Heart right ventricle (tissue), 16 donors: ENCODE measurements at regions not wholly inside any gene's neighbourhood (a gene's known extent, or its start where the extent isn't known, plus 50 kb on each side); places are given as distances from the start of the nearest gene placed in this dataset.

Source experiments
- ATAC-seq, 8 donors: fragments of 200-7000 bp; cut with Tn5 transposase; one replicate each; pipeline ENCODE4 v1.9.1; 2020; ENCODE audit warnings: mild to moderate bottlenecking in 8 of 8, moderate library complexity in 8 of 8, moderate number of reproducible peaks in 1 of 8
- DNase-seq, 2 donors: peaks; one replicate each; pipeline ENCODE4 v3.0.0-alpha.2; 2020
- H3K27ac ChIP-seq, 10 donors: fragments of 200-600 bp; sonication (generic) in 2 of 10; one replicate each; pipeline versions ENCODE4 v1.5.0 to v1.8.0; 2020 to 2022; ENCODE audit warnings: mild to moderate bottlenecking in 3 of 10
- H3K27me3 ChIP-seq, 7 donors: fragments of 200-600 bp; one replicate each; pipeline ENCODE4 v1.8.0; 2021 to 2022; ENCODE audit warnings: mild to moderate bottlenecking in 2 of 7
- H3K36me3 ChIP-seq, 9 donors: fragments of 200-600 bp; sonication (generic) in 1 of 9; one replicate each; pipeline versions ENCODE4 v1.5.0 to v1.8.0; 2020 to 2022; ENCODE audit warnings: mild to moderate bottlenecking in 2 of 9
- H3K4me1 ChIP-seq, 9 donors: fragments of 200-600 bp; sonication (generic) in 1 of 9; one replicate each; pipeline versions ENCODE4 v1.5.0 to v1.8.0; 2020 to 2022; ENCODE audit warnings: mild to moderate bottlenecking in 4 of 9
- H3K4me3 ChIP-seq, 10 donors: fragments of 200-600 bp; sonication (generic) in 2 of 10; one replicate each; pipeline versions ENCODE4 v1.5.0 to v1.8.0; 2020 to 2022; ENCODE audit warnings: mild to moderate bottlenecking in 7 of 10, moderate library complexity in 2 of 10
- H3K9me3 ChIP-seq, 11 donors: fragments of 200-600 bp in 10 of 11; sonication (generic) in 2 of 11; one replicate each; pipeline versions ENCODE4 v1.5.0 to v1.8.0; 2013 to 2022; ENCODE audit warnings: mild to moderate bottlenecking in 2 of 11, control low read depth in 1 of 11, moderate library complexity in 1 of 11
- WGBS, 2 donors: extraction: QIAGEN DNeasy Blood & Tissue Kit; methylation state at CpG; one replicate each; pipeline ENCODE4 v1.1.7; 2013; ENCODE audit warnings: inconsistent platforms in 1 of 2; 5-methylcytosine and 5-hydroxymethylcytosine counted together
- intact Hi-C, 10 donors: fragments of 100-400 bp; cut with DNase I; formaldehyde crosslinking; loops; one replicate each; pipeline versions ENCODE4 v1.11.1 to v1.14.2; 2022
- TF ChIP-seq, protein P1 (sequence below), 9 donors: fragments of 200-600 bp; sonication (generic) in 2 of 9; IDR thresholded peaks; one replicate each; pipeline versions ENCODE4 v1.5.0 to v1.8.0; 2021 to 2022; ENCODE audit warnings: antibody characterized with exemption in 9 of 9, mild to moderate bottlenecking in 5 of 9, moderate library complexity in 1 of 9
- donor health status: Arrhythmogenic right ventricular cardiomyopathy.
- donor health status: ischemic (EF 13 %, LVEDD 7.1; RV severe dilation, severe dysfunction).
- donor health status: healthy with polysubstance abuse.
- donor health status: DM: no; HTN: yes; CAD: no.
- donor health status: DM: no; HTN: no; CAD: no.
- donor health status: ischemic (EF 25% LVEDD 6.9; RV normal size, moderate dysfunction).
- donor health status: ischemic (EF 25% LVEDD 5.7; RV mildly dilated, moderate dysfunction).
- donor health status: healthy.
- donor health status: DM: yes; HTN: yes; CAD: no.
- donor health status: Ischemic cardiomyopathy.
- donor health status: ischemic (EF 35%, LVEDD 5.7; RV mildly dilated, moderate dysfunction).
- donor health status: nonischemic (EF 11% LVEDD 7.7; RV severe dilation, severe dysfunction).
- donor health status: DM: yes; HTN: yes; CAD: no.
- donor health status: PGD.
- donor health status: ischemic (EF 29% LVEDD 5.4; RV normal size, mild dysfunction).
- donor health status: nonischemic (EF 23%, LVEDD 6.1; RV moderate dilation, normal function).

DNA sequence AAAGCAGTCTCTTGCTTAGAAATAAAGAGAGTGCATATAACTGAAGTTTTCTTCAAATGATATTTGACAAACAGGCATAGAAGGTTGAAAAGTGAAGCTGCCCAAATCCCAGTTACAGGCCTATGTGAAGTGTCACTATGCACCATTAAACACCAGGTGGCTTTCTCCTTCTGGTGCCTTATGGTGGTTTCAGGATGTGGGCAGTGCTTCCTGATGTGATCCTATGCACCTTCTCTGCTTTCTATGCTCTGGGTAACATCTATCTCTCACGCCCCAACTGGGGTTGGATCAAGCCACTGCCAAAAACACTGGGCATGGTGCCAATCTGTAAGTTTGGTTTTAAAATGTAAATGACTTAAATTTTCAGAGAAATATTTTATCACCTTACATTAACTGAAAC is 744.7 kb downstream of the TUSC7 start:
- 55 to 66% methylated on average over 1 of the region's 1 CpG for WGBS, 2 donors
- H3K27me3 ChIP-seq: no peaks in the 10 kb centered on the region
- DNase-seq: no peak
- intact Hi-C loops: no loop called here
- no peak overlapping the region for H3K4me3 ChIP-seq
- TF ChIP-seq, protein P1, sequence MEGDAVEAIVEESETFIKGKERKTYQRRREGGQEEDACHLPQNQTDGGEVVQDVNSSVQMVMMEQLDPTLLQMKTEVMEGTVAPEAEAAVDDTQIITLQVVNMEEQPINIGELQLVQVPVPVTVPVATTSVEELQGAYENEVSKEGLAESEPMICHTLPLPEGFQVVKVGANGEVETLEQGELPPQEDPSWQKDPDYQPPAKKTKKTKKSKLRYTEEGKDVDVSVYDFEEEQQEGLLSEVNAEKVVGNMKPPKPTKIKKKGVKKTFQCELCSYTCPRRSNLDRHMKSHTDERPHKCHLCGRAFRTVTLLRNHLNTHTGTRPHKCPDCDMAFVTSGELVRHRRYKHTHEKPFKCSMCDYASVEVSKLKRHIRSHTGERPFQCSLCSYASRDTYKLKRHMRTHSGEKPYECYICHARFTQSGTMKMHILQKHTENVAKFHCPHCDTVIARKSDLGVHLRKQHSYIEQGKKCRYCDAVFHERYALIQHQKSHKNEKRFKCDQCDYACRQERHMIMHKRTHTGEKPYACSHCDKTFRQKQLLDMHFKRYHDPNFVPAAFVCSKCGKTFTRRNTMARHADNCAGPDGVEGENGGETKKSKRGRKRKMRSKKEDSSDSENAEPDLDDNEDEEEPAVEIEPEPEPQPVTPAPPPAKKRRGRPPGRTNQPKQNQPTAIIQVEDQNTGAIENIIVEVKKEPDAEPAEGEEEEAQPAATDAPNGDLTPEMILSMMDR (IDR thresholded peaks at IDR 0.05): no peak
- H3K4me1 ChIP-seq: no peaks in the 10 kb centered on the region
- no peak for ATAC-seq
- H3K36me3 ChIP-seq: no peaks in the 10 kb centered on the region
- no peak overlapping the region for H3K27ac ChIP-seq
- peaks cover 0 to 3% (median 0%) of the 10 kb centered on the region in 11 donors for H3K9me3 ChIP-seq

- Histone ChIP-seq H3K27ac (no peak overlapping the region), H3K27me3 (no peaks in the 10 kb centered on the region), H3K36me3 (no peaks in the 10 kb centered on the region), H3K4me1 (no peaks in the 10 kb centered on the region), H3K9me3 (peaks cover 0 to 3% (median 0%) of the 10 kb centered on the region in 11 donors), H3K4me3 (no peak overlapping the region)
- TF ChIP-seq, protein P1 (IDR thresholded peaks at IDR 0.05): no peak
- DNase-seq (no peak), ATAC-seq (no peak)
- intact Hi-C loops: no loop called here
- WGBS, 2 donors: 72 to 76% methylated on average over 5 of the region's 5 CpGs
Observed at GRCh38 chr3:117454908-117455307, 745.3 kb downstream of the TUSC7 start.

- H3K27me3 ChIP-seq: no peaks in the 10 kb centered on the region
- TF ChIP-seq, protein P1 (IDR thresholded peaks at IDR 0.05): no peak
- intact Hi-C loops: no loop called here
- no peaks in the 10 kb centered on the region for H3K36me3 ChIP-seq
- H3K4me3 ChIP-seq: no peak overlapping the region
- H3K27ac ChIP-seq: no peak overlapping the region
- DNase-seq (no peak), ATAC-seq (no peak)
- no peaks in the 10 kb centered on the region for H3K4me1 ChIP-seq
- 79 to 80% methylated on average over 6 of the region's 6 CpGs for WGBS, 2 donors
- H3K9me3 ChIP-seq: peaks cover 0 to 1% (median 0%) of the 10 kb centered on the region in 11 donors
Observed at GRCh38 chr3:117455782-117456181, 746.2 kb downstream of the TUSC7 start.

- no peak overlapping the region for H3K4me3 ChIP-seq
- H3K4me1 ChIP-seq: no peaks in the 10 kb centered on the region
- no peak for DNase-seq
- H3K27me3 ChIP-seq: no peaks in the 10 kb centered on the region
- no peaks in the 10 kb centered on the region for H3K9me3 ChIP-seq
- no peaks in the 10 kb centered on the region for H3K36me3 ChIP-seq
- TF ChIP-seq, protein P1 (IDR thresholded peaks at IDR 0.05): no peak
- no peak overlapping the region for H3K27ac ChIP-seq
- ATAC-seq: no peak
- intact Hi-C loops: no loop called here
- 71 to 74% methylated on average over 1 of the region's 1 CpG for WGBS, 2 donors
Observed at GRCh38 chr3:117463276-117464115, 753.9 kb downstream of the TUSC7 start.
